Iris pigment epithelial cell (primary cell): ENCODE measurements at regions not wholly inside any gene's neighbourhood (a gene's known extent, or its start where the extent isn't known, plus 50 kb on each side); places are given as distances from the start of the nearest gene placed in this dataset.
"Not testable (repeated sequence)": the region's sequence is repeated elsewhere in the genome, so short reads cannot be mapped to it uniquely, and the experiment has no call there.

Source experiments
- DNase-seq: peaks from one replicate; pipeline ENCODE4 v3.0.0-alpha.2; 2011; ENCODE audit warnings: low read depth

- DNase-seq: no peak
These were observed 149.5 kb downstream of the CCNG2 start for GRCh38 chr4:77306496-77306895.

- peak; percentile 28 for DNase-seq
These were observed 151.8 kb downstream of the CCNG2 start for GRCh38 chr4:77308843-77309242.

GRCh38 chr4:77309496-77309895 is 152.5 kb downstream of the CCNG2 start:
- no peak for DNase-seq

- no peak for DNase-seq
These were observed 153.9 kb downstream of the CCNG2 start for GRCh38 chr4:77310931-77311330.

- no peak for DNase-seq
These were observed 157.7 kb downstream of the CCNG2 start for GRCh38 chr4:77314697-77315096.

GRCh38 chr4:77327151-77327550 is 170.1 kb downstream of the CCNG2 start:
- DNase-seq: no peak

GRCh38 chr4:77332696-77333270 is 175.8 kb downstream of the CCNG2 start:
- DNase-seq: peak; percentile 3

- DNase-seq: no peak
These were observed 179.6 kb downstream of the CCNG2 start for GRCh38 chr4:77336411-77337142.

- DNase-seq: no peak
These were observed 185.3 kb downstream of the CCNG2 start for GRCh38 chr4:77342170-77342810.

GRCh38 chr4:77344001-77344400 is 187.0 kb downstream of the CCNG2 start:
- no peak for DNase-seq

GRCh38 chr4:77344784-77345183 is 187.8 kb downstream of the CCNG2 start:
- DNase-seq: no peak

- DNase-seq: no peak
These were observed 190.5 kb downstream of the CCNG2 start for GRCh38 chr4:77347351-77347966.

GRCh38 chr4:77348815-77349214 is 191.8 kb downstream of the CCNG2 start:
- no peak for DNase-seq

- DNase-seq: no peak
These were observed 192.4 kb downstream of the CCNG2 start for GRCh38 chr4:77349364-77349763.

- no peak for DNase-seq
These were observed 192.8 kb downstream of the CCNG2 start for GRCh38 chr4:77349796-77350195.

- no peak for DNase-seq
These were observed 195.2 kb downstream of the CCNG2 start for GRCh38 chr4:77352192-77352591.

GRCh38 chr4:77353724-77354315 is 196.8 kb downstream of the CCNG2 start:
- not testable (repeated sequence) for DNase-seq

GRCh38 chr4:77354550-77354949 is 197.5 kb downstream of the CCNG2 start:
- DNase-seq: no peak

- no peak for DNase-seq
These were observed 198.7 kb downstream of the CCNG2 start for GRCh38 chr4:77355731-77356130.

GRCh38 chr4:77358315-77358928 is 201.4 kb downstream of the CCNG2 start:
- peak; percentile 42 for DNase-seq

GRCh38 chr4:77360451-77360850 is 203.4 kb downstream of the CCNG2 start:
- no peak for DNase-seq

- DNase-seq: not testable (repeated sequence)
These were observed 209.9 kb downstream of the CCNG2 start for GRCh38 chr4:77366876-77367275.
